HFFc6 (cell line): ENCODE measurements at regions not wholly inside any gene's neighbourhood (a gene's known extent, or its start where the extent isn't known, plus 50 kb on each side); places are given as distances from the start of the nearest gene placed in this dataset.
A peak's percentile ranks its signal among the peaks of the same experiment; 100 is the strongest.
"Not testable (repeated sequence)": the region's sequence is repeated elsewhere in the genome, so short reads cannot be mapped to it uniquely, and the experiment has no call there.

ENCODE experiments used
- DNase-seq: peaks from one replicate; pipeline ENCODE4 v3.0.0-alpha.2; 2018
- H3K27ac Mint-ChIP-seq: 2 replicates; pipeline ENCODE4 v1.8.0; 2020; ENCODE audit warnings: mild to moderate bottlenecking, mixed read lengths
- H3K27me3 Mint-ChIP-seq: 2 replicates; pipeline ENCODE4 v1.8.0; 2021; ENCODE audit warnings: mild to moderate bottlenecking, moderate library complexity, mixed read lengths; ENCODE audit not compliant: insufficient read depth
- H3K36me3 Mint-ChIP-seq: 2 replicates; pipeline ENCODE4 v1.8.0; 2021; ENCODE audit warnings: low read depth, mixed read lengths
- H3K4me1 Mint-ChIP-seq: 2 replicates; pipeline ENCODE4 v1.8.0; 2020; ENCODE audit warnings: low read depth, mixed read lengths
- H3K4me3 Mint-ChIP-seq: 2 replicates; pipeline ENCODE4 v1.8.0; 2020; ENCODE audit warnings: mild to moderate bottlenecking, moderate library complexity, mixed read lengths
- H3K9me3 Mint-ChIP-seq: 2 replicates; pipeline ENCODE4 v1.8.0; 2020; ENCODE audit warnings: mild to moderate bottlenecking, mixed read lengths
- TF ChIP-seq, protein P1 (sequence below): fragments of 200-600 bp; sonication (generic); IDR thresholded peaks from 2 replicates; pipeline ENCODE4 v1.5.0; 2021; ENCODE audit warnings: antibody characterized with exemption, mild to moderate bottlenecking

DNA sequence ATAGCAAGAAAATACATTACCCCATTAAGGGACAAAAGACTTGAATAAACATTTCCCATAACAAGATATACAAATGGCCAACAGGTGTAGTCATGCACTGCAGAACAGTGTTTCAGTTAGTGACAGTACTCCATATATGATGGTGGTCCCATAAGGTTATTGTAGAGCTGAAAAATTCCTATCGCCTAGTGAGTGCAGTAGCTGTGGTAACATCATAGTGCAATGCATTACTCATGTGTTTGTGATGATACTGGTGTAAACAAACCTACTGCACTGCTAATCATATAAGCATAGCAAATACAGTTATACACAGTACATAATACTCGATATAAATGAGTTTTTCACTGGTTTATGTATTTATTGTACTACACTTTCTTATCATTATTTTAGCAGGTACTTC lies 168.7 kb downstream of the C12orf75 start:
- H3K4me1 Mint-ChIP-seq: no peaks in the 10 kb centered on the region
- H3K4me3 Mint-ChIP-seq: no peak overlapping the region
- TF ChIP-seq, protein P1, sequence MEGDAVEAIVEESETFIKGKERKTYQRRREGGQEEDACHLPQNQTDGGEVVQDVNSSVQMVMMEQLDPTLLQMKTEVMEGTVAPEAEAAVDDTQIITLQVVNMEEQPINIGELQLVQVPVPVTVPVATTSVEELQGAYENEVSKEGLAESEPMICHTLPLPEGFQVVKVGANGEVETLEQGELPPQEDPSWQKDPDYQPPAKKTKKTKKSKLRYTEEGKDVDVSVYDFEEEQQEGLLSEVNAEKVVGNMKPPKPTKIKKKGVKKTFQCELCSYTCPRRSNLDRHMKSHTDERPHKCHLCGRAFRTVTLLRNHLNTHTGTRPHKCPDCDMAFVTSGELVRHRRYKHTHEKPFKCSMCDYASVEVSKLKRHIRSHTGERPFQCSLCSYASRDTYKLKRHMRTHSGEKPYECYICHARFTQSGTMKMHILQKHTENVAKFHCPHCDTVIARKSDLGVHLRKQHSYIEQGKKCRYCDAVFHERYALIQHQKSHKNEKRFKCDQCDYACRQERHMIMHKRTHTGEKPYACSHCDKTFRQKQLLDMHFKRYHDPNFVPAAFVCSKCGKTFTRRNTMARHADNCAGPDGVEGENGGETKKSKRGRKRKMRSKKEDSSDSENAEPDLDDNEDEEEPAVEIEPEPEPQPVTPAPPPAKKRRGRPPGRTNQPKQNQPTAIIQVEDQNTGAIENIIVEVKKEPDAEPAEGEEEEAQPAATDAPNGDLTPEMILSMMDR: no peak

GRCh38 chr12:105500676-105501075 lies 170.2 kb downstream of the C12orf75 start:
- not testable (repeated sequence) for H3K27me3 Mint-ChIP-seq, H3K9me3 Mint-ChIP-seq, H3K4me1 Mint-ChIP-seq, H3K4me3 Mint-ChIP-seq, DNase-seq, H3K27ac Mint-ChIP-seq
- H3K36me3 Mint-ChIP-seq: peaks cover 16% of the 10 kb centered on the region

More for the DNA sequence above, 168.7 kb downstream of the C12orf75 start:
- H3K27me3 Mint-ChIP-seq: peaks cover 4% of the 10 kb centered on the region
- no peak for DNase-seq
- no peak overlapping the region for H3K27ac Mint-ChIP-seq
- peaks cover 3% of the 10 kb centered on the region; the same call in 1 of the 2 replicates for H3K9me3 Mint-ChIP-seq
- H3K36me3 Mint-ChIP-seq: peaks cover 27% of the 10 kb centered on the region

DNA sequence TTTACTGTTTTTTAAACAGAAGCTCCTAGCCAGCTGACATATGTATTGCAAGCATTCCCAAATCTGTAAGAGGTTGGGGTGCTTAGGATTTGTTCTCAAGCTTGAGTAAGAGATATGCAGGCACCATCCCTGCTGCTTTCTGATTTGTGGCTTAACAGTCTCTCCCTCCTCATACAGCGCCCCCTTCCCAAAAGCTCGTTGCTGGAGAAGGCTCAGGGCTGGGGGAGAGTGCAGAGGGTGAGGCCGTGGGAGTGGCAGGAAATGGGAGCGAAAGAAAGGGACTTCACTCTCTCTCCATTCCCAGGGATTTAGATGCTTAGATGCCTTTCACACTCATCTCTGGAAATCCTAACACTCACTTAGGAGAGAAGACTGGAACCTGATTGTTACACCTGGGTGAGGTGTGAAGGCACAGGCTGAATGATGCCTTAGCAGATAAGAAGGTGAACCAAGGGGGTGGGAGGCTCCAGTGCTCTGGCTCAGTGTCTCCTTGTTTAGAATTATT lies 172.0 kb downstream of the C12orf75 start:
- Mint-ChIP-seq H3K9me3 (no peaks in the 10 kb centered on the region), H3K4me1 (peaks cover 3% of the 10 kb centered on the region; the same call in 1 of the 2 replicates), H3K4me3 (no peak overlapping the region), H3K36me3 (peaks cover 5% of the 10 kb centered on the region; the same call in 1 of the 2 replicates), H3K27me3 (peaks cover 4% of the 10 kb centered on the region; the same call in 1 of the 2 replicates), H3K27ac (no peak overlapping the region)
- no peak for DNase-seq
- TF ChIP-seq, protein P1: no peak

DNA sequence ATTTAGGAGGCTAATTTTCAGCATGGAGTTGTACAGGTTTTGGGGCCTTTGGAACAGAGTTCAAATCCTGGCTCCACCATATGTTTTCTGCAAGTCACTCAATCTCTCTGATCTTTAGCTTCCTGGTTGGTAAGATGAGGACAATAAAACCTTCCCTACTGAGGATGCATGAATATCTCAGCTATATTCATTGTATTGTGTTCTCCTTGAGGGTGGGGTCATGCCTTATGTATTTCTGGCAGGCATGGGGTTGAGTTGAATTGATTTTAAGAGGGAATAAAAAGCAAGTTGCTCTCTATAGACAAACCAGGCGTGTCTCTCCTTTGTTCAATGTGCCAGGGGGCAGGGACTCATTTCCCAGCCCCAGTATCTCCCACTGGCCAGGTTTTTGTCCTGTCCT lies 173.1 kb downstream of the C12orf75 start:
- no peaks in the 10 kb centered on the region for H3K9me3 Mint-ChIP-seq
- H3K27me3 Mint-ChIP-seq: peaks cover 4% of the 10 kb centered on the region; the same call in 1 of the 2 replicates
- H3K27ac Mint-ChIP-seq: no peak overlapping the region
- TF ChIP-seq, protein P1: no peak
- no peak for DNase-seq
- peaks cover 5% of the 10 kb centered on the region; the same call in 1 of the 2 replicates for H3K36me3 Mint-ChIP-seq
- H3K4me3 Mint-ChIP-seq: no peak overlapping the region
- H3K4me1 Mint-ChIP-seq: peaks cover 9% of the 10 kb centered on the region; the same call in 1 of the 2 replicates

- Mint-ChIP-seq H3K9me3 (no peaks in the 10 kb centered on the region), H3K36me3 (peaks cover 5% of the 10 kb centered on the region; the same call in 1 of the 2 replicates), H3K4me1 (peaks cover 9% of the 10 kb centered on the region; the same call in 1 of the 2 replicates), H3K27me3 (peaks cover 4% of the 10 kb centered on the region; the same call in 1 of the 2 replicates), H3K4me3 (no peak overlapping the region), H3K27ac (no peak overlapping the region)
- TF ChIP-seq, protein P1: peak; percentile 30
- DNase-seq: no peak
Measured at GRCh38 chr12:105504286-105504685, 173.8 kb downstream of the C12orf75 start.

GRCh38 chr12:105506678-105507310 lies 176.3 kb downstream of the C12orf75 start:
- peaks cover 9% of the 10 kb centered on the region; the same call in 1 of the 2 replicates for H3K4me1 Mint-ChIP-seq
- H3K27me3 Mint-ChIP-seq: peaks cover 4% of the 10 kb centered on the region; the same call in 1 of the 2 replicates
- DNase-seq: no peak
- no peaks in the 10 kb centered on the region for H3K36me3 Mint-ChIP-seq
- H3K9me3 Mint-ChIP-seq: no peaks in the 10 kb centered on the region
- TF ChIP-seq, protein P1: no peak
- no peak overlapping the region for H3K4me3 Mint-ChIP-seq
- no peak overlapping the region for H3K27ac Mint-ChIP-seq
